SU-DHL-6 (cell line): ENCODE measurements at regions not wholly inside any gene's neighbourhood (a gene's known extent, or its start where the extent isn't known, plus 50 kb on each side); places are given as distances from the start of the nearest gene placed in this dataset.

Source experiments
- H2AFZ ChIP-seq: fragments of 200-600 bp; sonication (generic); 2 replicates; pipeline ENCODE4 v1.6.1; 2014; ENCODE audit warnings: low read depth, mild to moderate bottlenecking, moderate library complexity, mixed read lengths, antibody characterized with exemption, low read length; ENCODE audit not compliant: severe bottlenecking
- H3F3A ChIP-seq: fragments of 200-600 bp; shearing (Covaris generic); 2 replicates; pipeline ENCODE4 v1.6.0; 2016; ENCODE audit warnings: antibody characterized with exemption, mild to moderate bottlenecking; ENCODE audit not compliant: insufficient read depth
- H3K27ac ChIP-seq: fragments of 200-600 bp; sonication (generic); 2 replicates; pipeline ENCODE4 v1.5.1; 2016; ENCODE audit warnings: low read depth, mild to moderate bottlenecking, low read length, moderate library complexity, mixed read lengths
- H3K27me3 ChIP-seq: fragments of 200-600 bp; sonication (generic), shearing (Covaris generic); 2 replicates; pipeline ENCODE4 v1.6.0; 2014; ENCODE audit warnings: mild to moderate bottlenecking, low read length
- H3K36me3 ChIP-seq: fragments of 200-600 bp; sonication (generic); 2 replicates; pipeline ENCODE4 v1.6.1; 2014; ENCODE audit warnings: mild to moderate bottlenecking, low read length, mixed read lengths
- H3K4me2 ChIP-seq: fragments of 300-600, 200-600 bp; shearing (Covaris generic), sonication (generic); 2 replicates; pipeline ENCODE4 v1.6.0; 2014; ENCODE audit warnings: low read length, low read depth, mild to moderate bottlenecking; ENCODE audit not compliant: poor library complexity, severe bottlenecking
- H3K4me3 ChIP-seq: fragments of 200-600 bp; sonication (generic); 2 replicates; pipeline ENCODE4 v1.5.1; 2014; ENCODE audit warnings: antibody characterized with exemption, low read length, mild to moderate bottlenecking, mixed read lengths; ENCODE audit not compliant: insufficient read depth, poor library complexity, severe bottlenecking
- H3K79me2 ChIP-seq: fragments of 200-600 bp; sonication (generic); 2 replicates; pipeline ENCODE4 v1.6.1; 2014; ENCODE audit warnings: mild to moderate bottlenecking, low read length, moderate library complexity; ENCODE audit not compliant: insufficient read depth
- H3K9ac ChIP-seq: fragments of 200-600 bp; sonication (generic); 2 replicates; pipeline ENCODE4 v1.7.0; 2014; ENCODE audit warnings: mild to moderate bottlenecking, low read length
- H3K9me2 ChIP-seq: fragments of 200-600 bp; sonication (generic); replicated peaks from 2 replicates; pipeline ENCODE4 v1.6.1; 2014; ENCODE audit warnings: low read length; ENCODE audit not compliant: insufficient read depth
- H3K9me3 ChIP-seq: fragments of 200-600 bp; sonication (generic); 2 replicates; pipeline ENCODE4 v1.6.1; 2014; ENCODE audit warnings: low read length, mixed read lengths; ENCODE audit not compliant: insufficient read depth
- H4K20me1 ChIP-seq: fragments of 200-600 bp; sonication (generic); 2 replicates; pipeline ENCODE4 v1.6.1; 2014; ENCODE audit warnings: low read depth, mild to moderate bottlenecking, antibody characterized with exemption, low read length, moderate library complexity, mixed read lengths
- CTCF ChIP-seq: fragments of 200-600 bp; sonication (generic); IDR thresholded peaks from one replicate; pipeline ENCODE4 v1.5.1; 2017; ENCODE audit warnings: antibody characterized with exemption, mild to moderate bottlenecking, low read length, moderate library complexity; ENCODE audit not compliant: insufficient read depth, poor library complexity, severe bottlenecking
- EZH2phosphoT487 ChIP-seq: fragments of 200-600 bp; sonication (generic), shearing (Covaris generic); conservative IDR thresholded peaks from 2 replicates; pipeline ENCODE4 v1.6.1; 2018; ENCODE audit warnings: mild to moderate bottlenecking, antibody characterized with exemption, low read length, moderate library complexity, mixed read lengths

GRCh38 chr11:45091563-45092403, 54.7 kb upstream of the PRDM11 start:
- Histone ChIP-seq H3K36me3 (no peaks in the 10 kb centered on the region), H3K9me3 (no peaks in the 10 kb centered on the region), H4K20me1 (no peaks in the 10 kb centered on the region), H3K79me2 (no peaks in the 10 kb centered on the region), H3F3A (no peaks in the 10 kb centered on the region), H3K27ac (no peak overlapping the region), H3K27me3 (no peaks in the 10 kb centered on the region), H3K9me2 (no peaks in the 10 kb centered on the region), H3K4me2 (no peak overlapping the region), H3K4me3 (no peak overlapping the region), H2AFZ (no peak overlapping the region), H3K9ac (no peak overlapping the region)
- TF ChIP-seq CTCF (no peak), EZH2phosphoT487 (no peak)

- Histone ChIP-seq H3K4me2 (no peak overlapping the region), H3K79me2 (no peaks in the 10 kb centered on the region), H4K20me1 (no peaks in the 10 kb centered on the region), H3K9me3 (no peaks in the 10 kb centered on the region), H3K9me2 (no peaks in the 10 kb centered on the region), H3K9ac (no peak overlapping the region), H3K27me3 (no peaks in the 10 kb centered on the region), H3F3A (no peaks in the 10 kb centered on the region), H3K4me3 (no peak overlapping the region), H2AFZ (no peak overlapping the region), H3K36me3 (no peaks in the 10 kb centered on the region), H3K27ac (no peak overlapping the region)
- no peak for TF ChIP-seq EZH2phosphoT487
- no peak for TF ChIP-seq CTCF
Observed at GRCh38 chr11:45092404-45092785, 54.0 kb upstream of the PRDM11 start.

- no peak for TF ChIP-seq CTCF
- TF ChIP-seq EZH2phosphoT487 = no peak
- Histone ChIP-seq H3K79me2 (no peaks in the 10 kb centered on the region), H3K4me3 (no peak overlapping the region), H3K9me3 (no peaks in the 10 kb centered on the region), H3K4me2 (no peak overlapping the region), H3K27me3 (no peaks in the 10 kb centered on the region), H3K9ac (no peak overlapping the region), H3K9me2 (no peaks in the 10 kb centered on the region), H3K27ac (no peak overlapping the region), H3F3A (no peaks in the 10 kb centered on the region), H2AFZ (no peak overlapping the region), H4K20me1 (no peaks in the 10 kb centered on the region), H3K36me3 (no peaks in the 10 kb centered on the region)
Observed at GRCh38 chr11:45092901-45093760, 53.3 kb upstream of the PRDM11 start.
